ENCODE measurements at regions not wholly inside any gene's neighbourhood (a gene's known extent, or its start where the extent isn't known, plus 50 kb on each side); places are given as distances from the start of the nearest gene placed in this dataset.
A peak's percentile ranks its signal among the peaks of the same experiment; 100 is the strongest.

DNA sequence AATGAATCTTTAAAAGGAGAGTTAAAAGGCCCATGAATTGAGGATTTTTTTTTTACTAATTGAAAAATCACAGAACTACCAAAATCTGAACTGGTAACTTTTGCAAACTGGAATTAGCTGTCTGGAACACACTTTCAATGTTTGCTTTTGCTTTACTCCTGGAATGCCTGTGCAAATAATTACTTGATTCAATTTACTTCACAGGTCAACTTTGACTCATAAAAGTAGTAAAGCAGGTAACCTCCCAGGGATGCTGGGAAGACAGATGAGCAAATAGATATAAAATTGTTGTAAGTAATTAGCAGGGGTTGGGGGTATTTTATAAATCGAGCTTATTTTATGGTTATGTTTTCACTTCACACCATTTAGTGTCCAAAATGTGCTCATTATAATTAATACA lies 398.3 kb upstream of the HNRNPA3 start:
- Histone ChIP-seq H3K9ac (ENCODE audit: low read length in 3 of 3) (no peak overlapping the region), H3K4me1 (ENCODE audit: control insufficient read depth in 2 of 3, insufficient read depth in 2 of 3, low read depth in 1 of 3, low read length in 3 of 3) (peaks cover 0 to 6% (median 3%) of the 10 kb centered on the region in 3 donors), H3K27me3 (ENCODE audit: control insufficient read depth, insufficient read depth, low read length) (no peaks in the 10 kb centered on the region), H3K9me3 (ENCODE audit: control insufficient read depth in 2 of 3, insufficient read depth in 1 of 3, low read length in 3 of 3) (no peaks in the 10 kb centered on the region), H3K36me3 (ENCODE audit: control insufficient read depth in 2 of 3, insufficient read depth in 3 of 3, low read length in 3 of 3) (no peaks in the 10 kb centered on the region), H3K4me3 (ENCODE audit: low read length in 3 of 3) (no peak overlapping the region), H3K27ac (ENCODE audit: low read depth in 2 of 2, low read length in 2 of 2) (no peak overlapping the region)
- intact Hi-C loops (cut with DNase I) = no loop called here
- DNase-seq (no peak), FAIRE-seq (no peak)
- TF ChIP-seq, protein P1, sequence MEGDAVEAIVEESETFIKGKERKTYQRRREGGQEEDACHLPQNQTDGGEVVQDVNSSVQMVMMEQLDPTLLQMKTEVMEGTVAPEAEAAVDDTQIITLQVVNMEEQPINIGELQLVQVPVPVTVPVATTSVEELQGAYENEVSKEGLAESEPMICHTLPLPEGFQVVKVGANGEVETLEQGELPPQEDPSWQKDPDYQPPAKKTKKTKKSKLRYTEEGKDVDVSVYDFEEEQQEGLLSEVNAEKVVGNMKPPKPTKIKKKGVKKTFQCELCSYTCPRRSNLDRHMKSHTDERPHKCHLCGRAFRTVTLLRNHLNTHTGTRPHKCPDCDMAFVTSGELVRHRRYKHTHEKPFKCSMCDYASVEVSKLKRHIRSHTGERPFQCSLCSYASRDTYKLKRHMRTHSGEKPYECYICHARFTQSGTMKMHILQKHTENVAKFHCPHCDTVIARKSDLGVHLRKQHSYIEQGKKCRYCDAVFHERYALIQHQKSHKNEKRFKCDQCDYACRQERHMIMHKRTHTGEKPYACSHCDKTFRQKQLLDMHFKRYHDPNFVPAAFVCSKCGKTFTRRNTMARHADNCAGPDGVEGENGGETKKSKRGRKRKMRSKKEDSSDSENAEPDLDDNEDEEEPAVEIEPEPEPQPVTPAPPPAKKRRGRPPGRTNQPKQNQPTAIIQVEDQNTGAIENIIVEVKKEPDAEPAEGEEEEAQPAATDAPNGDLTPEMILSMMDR (IDR thresholded peaks at IDR 0.05; ENCODE audit: borderline replicate concordance, extremely low read depth, insufficient read depth) = no peak

DNA sequence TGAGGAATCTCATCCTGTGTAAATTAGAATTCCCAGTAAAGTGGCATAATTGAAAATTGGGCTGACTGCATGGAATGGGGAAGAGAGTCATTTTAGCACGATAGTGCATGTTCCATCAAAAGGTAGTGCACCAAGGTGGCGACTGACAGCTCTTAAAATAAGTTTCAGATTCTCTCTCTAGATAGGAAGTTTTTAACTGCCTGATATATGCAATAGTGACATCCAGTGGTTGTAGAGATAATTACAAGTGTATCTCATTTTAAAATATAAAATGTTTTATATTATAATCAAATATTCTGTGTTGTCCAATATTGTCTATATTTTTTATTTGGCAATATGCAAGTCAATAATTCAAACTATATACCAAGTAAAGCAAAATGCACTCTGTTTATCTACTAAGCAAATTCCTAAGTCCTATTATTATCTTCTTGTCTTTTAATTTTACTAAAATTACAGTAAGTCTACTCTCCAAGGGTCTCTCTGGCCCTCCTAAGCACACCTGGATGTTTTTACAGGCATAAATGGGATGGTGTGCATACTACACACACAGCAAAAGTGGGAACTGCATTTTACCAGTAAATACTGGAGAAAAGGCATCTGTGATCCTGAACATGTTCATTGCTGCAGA lies 397.7 kb upstream of the HNRNPA3 start:
- Histone ChIP-seq H3K27me3 (ENCODE audit: control insufficient read depth, insufficient read depth, low read length) (no peaks in the 10 kb centered on the region), H3K36me3 (ENCODE audit: control insufficient read depth in 2 of 3, insufficient read depth in 3 of 3, low read length in 3 of 3) (no peaks in the 10 kb centered on the region), H3K9me3 (ENCODE audit: control insufficient read depth in 2 of 3, insufficient read depth in 1 of 3, low read length in 3 of 3) (no peaks in the 10 kb centered on the region), H3K9ac (ENCODE audit: low read length in 3 of 3) (no peak overlapping the region), H3K4me3 (ENCODE audit: low read length in 3 of 3) (no peak overlapping the region), H3K4me1 (ENCODE audit: control insufficient read depth in 2 of 3, insufficient read depth in 2 of 3, low read depth in 1 of 3, low read length in 3 of 3) (peaks cover 0 to 6% (median 3%) of the 10 kb centered on the region in 3 donors), H3K27ac (ENCODE audit: low read depth in 2 of 2, low read length in 2 of 2) (no peak overlapping the region)
- intact Hi-C loops (cut with DNase I) = no loop called here
- DNase-seq (peak in 1 of 5 donors; percentile 62), FAIRE-seq (peak; percentile 96)
- TF ChIP-seq, protein P1 (IDR thresholded peaks at IDR 0.05; ENCODE audit: borderline replicate concordance, extremely low read depth, insufficient read depth) = peak; percentile 40

DNA sequence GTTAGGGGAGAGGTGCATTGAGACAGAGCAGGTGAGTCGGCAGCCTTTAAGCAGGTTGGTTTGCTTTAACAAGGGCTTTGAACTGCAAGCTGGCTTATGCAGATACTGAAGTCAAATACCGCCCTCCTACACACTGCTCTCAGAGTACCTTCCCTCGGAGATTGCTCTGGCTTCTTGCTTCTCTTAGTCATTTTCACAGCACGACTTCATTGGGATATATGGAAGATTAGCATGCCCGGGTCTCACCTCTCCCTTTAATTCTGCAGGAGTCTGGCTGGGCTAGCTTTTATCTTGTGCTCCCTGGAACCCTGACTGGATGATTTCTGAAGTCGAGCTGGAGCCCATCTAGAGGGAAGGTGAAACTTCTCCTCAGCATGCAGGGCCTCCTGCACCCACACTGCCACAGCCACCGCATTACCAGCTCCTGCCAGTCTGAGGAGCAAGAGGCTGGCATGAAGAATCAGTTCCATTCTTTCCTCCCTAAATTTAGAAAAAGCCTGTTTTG lies 395.5 kb upstream of the HNRNPA3 start:
- FAIRE-seq = no peak
- no peaks in the 10 kb centered on the region for H3K9me3 ChIP-seq (ENCODE audit: control insufficient read depth in 2 of 3, insufficient read depth in 1 of 3, low read length in 3 of 3)
- TF ChIP-seq, protein P1 (IDR thresholded peaks at IDR 0.05; ENCODE audit: borderline replicate concordance, extremely low read depth, insufficient read depth) = no peak
- no peaks in the 10 kb centered on the region for H3K27me3 ChIP-seq (ENCODE audit: control insufficient read depth, insufficient read depth, low read length)
- DNase-seq = peak in 2 of 5 donors; percentile 42 to 58
- H3K4me3 ChIP-seq (ENCODE audit: low read length in 3 of 3) = no peak overlapping the region
- intact Hi-C loops (cut with DNase I) = no loop called here
- H3K27ac ChIP-seq (ENCODE audit: low read depth in 2 of 2, low read length in 2 of 2) = no peak overlapping the region
- H3K4me1 ChIP-seq (ENCODE audit: control insufficient read depth in 2 of 3, insufficient read depth in 2 of 3, low read depth in 1 of 3, low read length in 3 of 3) = peaks cover 0 to 6% (median 3%) of the 10 kb centered on the region in 3 donors
- H3K36me3 ChIP-seq (ENCODE audit: control insufficient read depth in 2 of 3, insufficient read depth in 3 of 3, low read length in 3 of 3) = no peaks in the 10 kb centered on the region
- H3K9ac ChIP-seq (ENCODE audit: low read length in 3 of 3) = no peak overlapping the region
